ENCODE measurements at regions not wholly inside any gene's neighbourhood (a gene's known extent, or its start where the extent isn't known, plus 50 kb on each side); places are given as distances from the start of the nearest gene placed in this dataset.

DNA sequence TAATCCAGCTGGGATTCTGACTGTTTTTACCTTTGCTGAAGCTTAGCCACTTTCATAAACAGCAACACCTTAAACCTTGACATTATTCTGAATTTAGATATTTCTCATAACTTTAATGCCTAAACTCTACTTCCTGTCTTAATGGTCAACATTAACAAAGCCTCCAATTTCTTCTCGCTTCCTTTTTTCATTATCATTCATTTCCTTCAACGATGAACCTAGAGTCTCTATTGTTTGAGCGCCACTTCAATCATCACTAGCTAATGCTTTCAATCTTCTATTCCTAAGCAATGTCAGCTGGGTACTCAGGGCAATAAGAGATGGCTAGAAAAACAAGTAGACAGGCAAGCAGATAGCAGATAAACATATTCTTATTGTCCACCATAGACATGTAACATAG is 96.6 kb upstream of the TMEM196 start:
- no peak overlapping the region for H3K9ac ChIP-seq
- no peak overlapping the region for H3K4me3 ChIP-seq
- no peaks in the 10 kb centered on the region for H3F3A ChIP-seq (ENCODE audit: low read depth)
- no peaks in the 10 kb centered on the region for H3K27me3 ChIP-seq
- Mint-ChIP-seq H3K4me1 (no peaks in the 10 kb centered on the region), H3K36me3 (no peaks in the 10 kb centered on the region), H3K9me3 (no peaks in the 10 kb centered on the region), H3K27ac (no peak overlapping the region), H3K4me3 (no peak overlapping the region), H3K27me3 (ENCODE audit: insufficient read depth, low read depth) (no peaks in the 10 kb centered on the region)
- no peaks in the 10 kb centered on the region for H4K20me1 ChIP-seq (ENCODE audit: low read depth)
- TF ChIP-seq, protein P1, sequence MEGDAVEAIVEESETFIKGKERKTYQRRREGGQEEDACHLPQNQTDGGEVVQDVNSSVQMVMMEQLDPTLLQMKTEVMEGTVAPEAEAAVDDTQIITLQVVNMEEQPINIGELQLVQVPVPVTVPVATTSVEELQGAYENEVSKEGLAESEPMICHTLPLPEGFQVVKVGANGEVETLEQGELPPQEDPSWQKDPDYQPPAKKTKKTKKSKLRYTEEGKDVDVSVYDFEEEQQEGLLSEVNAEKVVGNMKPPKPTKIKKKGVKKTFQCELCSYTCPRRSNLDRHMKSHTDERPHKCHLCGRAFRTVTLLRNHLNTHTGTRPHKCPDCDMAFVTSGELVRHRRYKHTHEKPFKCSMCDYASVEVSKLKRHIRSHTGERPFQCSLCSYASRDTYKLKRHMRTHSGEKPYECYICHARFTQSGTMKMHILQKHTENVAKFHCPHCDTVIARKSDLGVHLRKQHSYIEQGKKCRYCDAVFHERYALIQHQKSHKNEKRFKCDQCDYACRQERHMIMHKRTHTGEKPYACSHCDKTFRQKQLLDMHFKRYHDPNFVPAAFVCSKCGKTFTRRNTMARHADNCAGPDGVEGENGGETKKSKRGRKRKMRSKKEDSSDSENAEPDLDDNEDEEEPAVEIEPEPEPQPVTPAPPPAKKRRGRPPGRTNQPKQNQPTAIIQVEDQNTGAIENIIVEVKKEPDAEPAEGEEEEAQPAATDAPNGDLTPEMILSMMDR (IDR thresholded peaks at IDR 0.05) = no peak
- TF ChIP-seq EZH2phosphoT487 (IDR thresholded peaks at IDR 0.05) (no peak), EZH2 (IDR thresholded peaks at IDR 0.05) (no peak)
- H3K36me3 ChIP-seq = no peaks in the 10 kb centered on the region
- H3K4me1 ChIP-seq = no peaks in the 10 kb centered on the region
- no peak overlapping the region for H3K27ac ChIP-seq
- H2AFZ ChIP-seq (replicated peaks) = no peak overlapping the region
- no peak overlapping the region for H3K4me2 ChIP-seq
- no peaks in the 10 kb centered on the region for H3K79me2 ChIP-seq (ENCODE audit: low read depth)
- no peaks in the 10 kb centered on the region for H3K9me3 ChIP-seq (ENCODE audit: low read depth)
- no peak for DNase-seq (ENCODE audit: low spot score)

DNA sequence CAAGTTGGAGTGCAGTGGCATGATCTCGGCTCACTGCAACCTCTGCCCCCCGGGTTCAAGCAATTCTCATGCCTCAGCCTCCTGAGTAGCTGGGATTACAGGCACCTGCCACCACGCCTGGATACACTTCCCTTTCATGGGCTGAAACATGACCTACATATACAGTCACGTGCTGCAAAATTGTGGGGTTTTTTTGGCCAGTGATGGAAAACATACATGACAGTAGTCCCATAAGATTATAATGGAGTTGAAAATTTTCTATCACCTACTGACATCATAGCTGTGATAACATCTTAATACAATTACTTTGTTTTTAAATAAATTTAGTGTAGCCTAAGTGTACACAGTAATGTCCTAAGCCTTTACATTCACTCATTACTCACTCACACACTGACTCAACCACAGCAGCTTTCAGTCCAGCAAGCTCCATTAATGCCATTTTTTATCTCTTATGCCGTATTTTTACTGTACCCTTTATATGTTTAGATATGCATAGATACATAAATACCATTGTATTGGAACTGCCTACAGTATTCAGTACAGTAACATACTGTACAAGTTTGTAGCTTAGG is 79.9 kb upstream of the TMEM196 start:
- Histone ChIP-seq H3K4me2 (no peak overlapping the region), H3K27me3 (no peaks in the 10 kb centered on the region), H3K9me3 (ENCODE audit: low read depth) (no peaks in the 10 kb centered on the region), H2AFZ (replicated peaks) (no peak overlapping the region), H3K4me1 (no peaks in the 10 kb centered on the region), H3K36me3 (no peaks in the 10 kb centered on the region), H3K9ac (no peak overlapping the region), H3F3A (ENCODE audit: low read depth) (no peaks in the 10 kb centered on the region), H3K79me2 (ENCODE audit: low read depth) (no peaks in the 10 kb centered on the region), H4K20me1 (ENCODE audit: low read depth) (no peaks in the 10 kb centered on the region), H3K27ac (no peak overlapping the region), H3K4me3 (no peak overlapping the region)
- no peak overlapping the region for H3K27ac Mint-ChIP-seq
- no peaks in the 10 kb centered on the region for H3K27me3 Mint-ChIP-seq (ENCODE audit: insufficient read depth, low read depth)
- H3K9me3 Mint-ChIP-seq = no peaks in the 10 kb centered on the region
- TF ChIP-seq EZH2phosphoT487 (IDR thresholded peaks at IDR 0.05) = no peak
- TF ChIP-seq, protein P1 (IDR thresholded peaks at IDR 0.05) = no peak
- no peak for TF ChIP-seq EZH2 (IDR thresholded peaks at IDR 0.05)
- H3K4me3 Mint-ChIP-seq = no peak overlapping the region
- no peaks in the 10 kb centered on the region for H3K36me3 Mint-ChIP-seq
- DNase-seq (ENCODE audit: low spot score) = no peak
- no peaks in the 10 kb centered on the region for H3K4me1 Mint-ChIP-seq

DNA sequence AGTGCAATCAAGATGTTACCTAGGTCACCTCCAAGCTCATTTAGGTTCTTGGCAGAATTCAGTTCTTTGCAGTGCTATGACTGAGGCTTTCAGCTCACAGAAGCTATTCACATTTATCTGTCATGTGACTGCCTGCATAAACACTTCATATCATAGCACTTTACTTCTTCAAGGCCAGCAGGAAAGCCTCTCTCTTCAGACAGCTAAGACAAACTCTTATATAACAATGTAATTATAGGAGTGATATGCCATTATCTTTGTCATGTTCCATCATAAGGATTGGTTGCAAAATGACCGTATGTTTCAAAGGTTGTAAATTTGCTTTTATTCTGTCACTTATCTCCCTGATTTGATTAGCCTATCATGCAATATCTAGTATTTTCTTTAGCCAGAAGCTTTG is 78.8 kb upstream of the TMEM196 start:
- Histone ChIP-seq H3F3A (ENCODE audit: low read depth) (no peaks in the 10 kb centered on the region), H4K20me1 (ENCODE audit: low read depth) (no peaks in the 10 kb centered on the region), H3K4me2 (no peak overlapping the region), H3K4me1 (no peaks in the 10 kb centered on the region), H3K9ac (no peak overlapping the region), H2AFZ (replicated peaks) (no peak overlapping the region), H3K9me3 (ENCODE audit: low read depth) (no peaks in the 10 kb centered on the region), H3K4me3 (no peak overlapping the region), H3K79me2 (ENCODE audit: low read depth) (no peaks in the 10 kb centered on the region), H3K27me3 (no peaks in the 10 kb centered on the region), H3K36me3 (no peaks in the 10 kb centered on the region), H3K27ac (no peak overlapping the region)
- Mint-ChIP-seq H3K27me3 (ENCODE audit: insufficient read depth, low read depth) (no peaks in the 10 kb centered on the region), H3K36me3 (no peaks in the 10 kb centered on the region), H3K27ac (no peak overlapping the region), H3K4me1 (no peaks in the 10 kb centered on the region), H3K9me3 (no peaks in the 10 kb centered on the region), H3K4me3 (no peak overlapping the region)
- no peak for DNase-seq (ENCODE audit: low spot score)
- TF ChIP-seq EZH2phosphoT487 (IDR thresholded peaks at IDR 0.05) (no peak), EZH2 (IDR thresholded peaks at IDR 0.05) (no peak)

GRCh38 chr7:19851504-19851903 is 78.1 kb upstream of the TMEM196 start:
- Histone ChIP-seq H3K79me2 (ENCODE audit: low read depth) (no peaks in the 10 kb centered on the region), H3K27ac (no peak overlapping the region), H3K4me2 (no peak overlapping the region), H3K27me3 (no peaks in the 10 kb centered on the region), H3K36me3 (no peaks in the 10 kb centered on the region), H3K4me1 (no peaks in the 10 kb centered on the region), H3K4me3 (no peak overlapping the region), H3F3A (ENCODE audit: low read depth) (no peaks in the 10 kb centered on the region), H2AFZ (replicated peaks) (no peak overlapping the region), H3K9me3 (ENCODE audit: low read depth) (no peaks in the 10 kb centered on the region), H4K20me1 (ENCODE audit: low read depth) (no peaks in the 10 kb centered on the region), H3K9ac (no peak overlapping the region)
- no peak for DNase-seq (ENCODE audit: low spot score)
- Mint-ChIP-seq H3K4me1 (no peaks in the 10 kb centered on the region), H3K27me3 (ENCODE audit: insufficient read depth, low read depth) (no peaks in the 10 kb centered on the region), H3K36me3 (no peaks in the 10 kb centered on the region), H3K9me3 (no peaks in the 10 kb centered on the region), H3K27ac (no peak overlapping the region), H3K4me3 (no peak overlapping the region)
- no peak for TF ChIP-seq EZH2phosphoT487 (IDR thresholded peaks at IDR 0.05)
- TF ChIP-seq, protein P1 (IDR thresholded peaks at IDR 0.05) = no peak
